SKM-1 treated with dmso at 0.1 percent for 144 hours (cell line): ENCODE measurements at regions not wholly inside any gene's neighbourhood (a gene's known extent, or its start where the extent isn't known, plus 50 kb on each side); places are given as distances from the start of the nearest gene placed in this dataset.

Source experiments
- DNase-seq: peaks from one replicate; lab custom pipeline; 2025; ENCODE audit not compliant: unreplicated experiment; lab: John Stamatoyannopoulos, UW

- no peak for DNase-seq
Measured at GRCh38 chr4:104881136-104881886, 265.4 kb upstream of the TET2 start.

GRCh38 chr4:104890598-104891275, 255.9 kb upstream of the TET2 start:
- no peak for DNase-seq

- DNase-seq = no peak
Measured at GRCh38 chr4:104896660-104897645, 249.7 kb upstream of the TET2 start.

GRCh38 chr4:104899863-104900262, 246.8 kb upstream of the TET2 start:
- no peak for DNase-seq

GRCh38 chr4:104901438-104901837, 245.2 kb upstream of the TET2 start:
- DNase-seq = no peak

- no peak for DNase-seq
Measured at GRCh38 chr4:104901961-104902605, 244.6 kb upstream of the TET2 start.

- no peak for DNase-seq
Measured at GRCh38 chr4:104905065-104905464, 241.6 kb upstream of the TET2 start.

GRCh38 chr4:104905546-104905945, 241.1 kb upstream of the TET2 start:
- no peak for DNase-seq

- no peak for DNase-seq
Measured at GRCh38 chr4:104906276-104906675, 240.4 kb upstream of the TET2 start.

- DNase-seq = no peak
Measured at GRCh38 chr4:104907074-104907649, 239.5 kb upstream of the TET2 start.

GRCh38 chr4:104907991-104908390, 238.7 kb upstream of the TET2 start:
- no peak for DNase-seq

GRCh38 chr4:104909376-104909775, 237.3 kb upstream of the TET2 start:
- no peak for DNase-seq

- DNase-seq = no peak
Measured at GRCh38 chr4:104912518-104912917, 234.2 kb upstream of the TET2 start.

- no peak for DNase-seq
Measured at GRCh38 chr4:104915373-104915772, 231.3 kb upstream of the TET2 start.

- DNase-seq = no peak
Measured at GRCh38 chr4:104915864-104916263, 230.8 kb upstream of the TET2 start.

GRCh38 chr4:104919406-104919805, 227.3 kb upstream of the TET2 start:
- no peak for DNase-seq

- DNase-seq = no peak
Measured at GRCh38 chr4:104930298-104930697, 216.4 kb upstream of the TET2 start.

- DNase-seq = peak; percentile 22
Measured at GRCh38 chr4:104930745-104931736, 215.6 kb upstream of the TET2 start.

- no peak for DNase-seq
Measured at GRCh38 chr4:104938624-104939023, 208.1 kb upstream of the TET2 start.
